B cell (primary cell): ENCODE measurements at regions not wholly inside any gene's neighbourhood (a gene's known extent, or its start where the extent isn't known, plus 50 kb on each side); places are given as distances from the start of the nearest gene placed in this dataset.

Experiments
- ATAC-seq: fragments of 200-7000 bp; cut with Tn5 transposase; one replicate; pipeline ENCODE4 v1.10.0; 2021; ENCODE audit warnings: low read depth, mild to moderate bottlenecking, moderate number of reproducible peaks, moderate library complexity
- CTCF ChIA-PET: fragments of 350-600 bp; sonication (Branson Sonifier 250); formaldehyde crosslinking; loops from one replicate; lab custom pipeline; 2021; ENCODE audit warnings: antibody characterized with exemption, inconsistent platforms; lab: Charles Lee
- POLR2A ChIA-PET: fragments of 350-600 bp; sonication (Branson Sonifier 250); formaldehyde crosslinking; loops from one replicate; lab custom pipeline; 2021; ENCODE audit warnings: antibody characterized with exemption; lab: Charles Lee
- DNase-seq: peaks from one replicate; pipeline ENCODE4 v3.0.0; 2013
- H2AFZ ChIP-seq: 2 replicates; pipeline ENCODE4 v1.6.1; 2012; ENCODE audit warnings: mild to moderate bottlenecking, low read depth, low read length; ENCODE audit not compliant: insufficient read depth, poor library complexity, severe bottlenecking
- H3K27ac ChIP-seq, 2 donors: 1 replicate in 1 of 2; 2 replicates in 1 of 2; pipeline ENCODE4 v1.5.1; 2012 to 2013; ENCODE audit warnings: low read length in 2 of 2, mild to moderate bottlenecking in 2 of 2, moderate library complexity in 1 of 2
- H3K27me3 ChIP-seq, 4 experiments: fragments of 200-600 bp in 1 of 4; sonication (generic) in 1 of 4; replicated peaks in 1 of 4; 1 replicate in 2 of 4; 2 replicates in 2 of 4; pipeline versions ENCODE4 v1.6.1 to v1.7.0; 2013 to 2016; ENCODE audit warnings: low read length in 3 of 4, mild to moderate bottlenecking in 2 of 4, mixed read lengths in 1 of 4, moderate library complexity in 1 of 4; ENCODE audit not compliant: insufficient read depth in 4 of 4, control insufficient read depth in 3 of 4; ENCODE audit errors: control extremely low read depth in 1 of 4
- H3K36me3 ChIP-seq, 2 experiments: replicated peaks in 1 of 2; 1 replicate in 1 of 2; 2 replicates in 1 of 2; pipeline versions ENCODE4 v1.6.1 to v1.7.1; 2013; ENCODE audit warnings: low read length in 1 of 2; ENCODE audit not compliant: insufficient read depth in 2 of 2, control insufficient read depth in 1 of 2; ENCODE audit errors: control extremely low read depth in 1 of 2, extremely low read depth in 1 of 2
- H3K4me1 ChIP-seq, 2 donors: fragments of 200-600 bp in 1 of 2; sonication (generic) in 1 of 2; 1 replicate in 1 of 2; 2 replicates in 1 of 2; pipeline versions ENCODE4 v1.5.1 to v1.6.1; 2013 to 2017; ENCODE audit warnings: low read length in 2 of 2; ENCODE audit not compliant: control insufficient read depth in 2 of 2, insufficient read depth in 2 of 2
- H3K4me2 ChIP-seq: replicated peaks from 2 replicates; pipeline ENCODE3; 2012; ENCODE audit warnings: mild to moderate bottlenecking, low read depth, low read length; ENCODE audit not compliant: poor library complexity, severe bottlenecking
- H3K4me3 ChIP-seq, 5 experiments: fragments of 200-600 bp in 1 of 5; sonication (generic) in 1 of 5; 1 replicate in 3 of 5; 2 replicates in 2 of 5; pipeline versions ENCODE4 v1.5.1 to v1.7.0; 2011 to 2016; ENCODE audit warnings: low read length in 4 of 5, mild to moderate bottlenecking in 4 of 5, low read depth in 2 of 5, control low read depth in 1 of 5, moderate library complexity in 1 of 5; ENCODE audit not compliant: insufficient read depth in 1 of 5; ENCODE audit errors: control extremely low read depth in 1 of 5, extremely low read depth in 1 of 5
- H3K79me2 ChIP-seq: fragments of 200-600 bp; sonication (generic); one replicate; pipeline ENCODE4 v1.6.0; 2016; ENCODE audit warnings: low read length; ENCODE audit not compliant: control insufficient read depth, insufficient read depth
- H3K9ac ChIP-seq: fragments of 200-600 bp; sonication (generic); 2 replicates; pipeline ENCODE4 v1.6.1; 2017; ENCODE audit warnings: mild to moderate bottlenecking, low read length, moderate library complexity
- H3K9me3 ChIP-seq, 3 donors: one replicate each; pipeline versions ENCODE4 v1.6.1 to v1.7.1; 2013; ENCODE audit warnings: low read length in 2 of 3; ENCODE audit not compliant: control insufficient read depth in 2 of 3, insufficient read depth in 1 of 3; ENCODE audit errors: control extremely low read depth in 1 of 3
- H4K20me1 ChIP-seq: 2 replicates; pipeline ENCODE4 v1.6.0; 2012; ENCODE audit warnings: mild to moderate bottlenecking, low read length; ENCODE audit not compliant: insufficient read depth, control insufficient read depth, poor library complexity, severe bottlenecking
- H3K27ac Mint-ChIP-seq: one replicate; pipeline ENCODE4 v1.8.0; 2021; ENCODE audit warnings: mixed read lengths
- H3K27me3 Mint-ChIP-seq: one replicate; pipeline ENCODE4 v1.8.0; 2021; ENCODE audit warnings: mixed read lengths
- H3K4me1 Mint-ChIP-seq: one replicate; pipeline ENCODE4 v1.8.0; 2021; ENCODE audit warnings: mixed read lengths
- H3K4me3 Mint-ChIP-seq: one replicate; pipeline ENCODE4 v1.8.0; 2021; ENCODE audit warnings: mixed read lengths
- H3K9me3 Mint-ChIP-seq: one replicate; pipeline ENCODE4 v1.8.0; 2022; ENCODE audit warnings: mixed read lengths; ENCODE audit not compliant: insufficient read depth
- CTCF ChIP-seq: fragments of 200-600 bp; IDR thresholded peaks from one replicate; pipeline ENCODE4 v1.8.0; 2022; ENCODE audit warnings: antibody characterized with exemption, mild to moderate bottlenecking
- EZH2 ChIP-seq: IDR thresholded peaks from 2 replicates; pipeline ENCODE4 v1.6.1; 2012; ENCODE audit warnings: borderline replicate concordance, low read depth, mild to moderate bottlenecking, moderate library complexity, low read length; ENCODE audit not compliant: insufficient read depth, poor library complexity, severe bottlenecking
- WGBS: methylation state at CpG from one replicate; pipeline ENCODE4 v1.1.5; 2013; ENCODE audit warnings: missing lambda C conversion rate; ENCODE audit not compliant: insufficient coverage; 5-methylcytosine and 5-hydroxymethylcytosine counted together
- intact Hi-C: fragments of 100-400 bp; cut with micrococcal nuclease; formaldehyde crosslinking; loops from one replicate; pipeline ENCODE4 v1.10.0; 2022

- POLR2A ChIA-PET = no interaction called here
- no peak for ATAC-seq
- H3K27me3 ChIP-seq = no peaks in the 10 kb centered on the region
- H3K9me3 Mint-ChIP-seq = no peaks in the 10 kb centered on the region
- H3K4me2 ChIP-seq = no peak overlapping the region
- H3K4me1 Mint-ChIP-seq = no peaks in the 10 kb centered on the region
- no peak overlapping the region for H3K4me3 Mint-ChIP-seq
- H4K20me1 ChIP-seq = no peaks in the 10 kb centered on the region
- no peak for DNase-seq
- CTCF ChIA-PET = no interaction called here
- H3K27me3 Mint-ChIP-seq = no peaks in the 10 kb centered on the region
- intact Hi-C loops = no loop called here
- WGBS = no CpG with 5 or more reads among the region's 4 CpGs
- TF ChIP-seq CTCF (no peak), EZH2 (no peak)
- no peaks in the 10 kb centered on the region for H3K79me2 ChIP-seq
- no peak overlapping the region for H3K27ac Mint-ChIP-seq
- no peak overlapping the region for H3K4me3 ChIP-seq
- H3K36me3 ChIP-seq = no peaks in the 10 kb centered on the region
- no peak overlapping the region for H3K9ac ChIP-seq
- H3K9me3 ChIP-seq = no peaks in the 10 kb centered on the region
- H3K27ac ChIP-seq = no peak overlapping the region
- H2AFZ ChIP-seq = no peak overlapping the region
- H3K4me1 ChIP-seq = no peaks in the 10 kb centered on the region
These were observed 273.5 kb upstream of the ATP5MC3 start for GRCh38 chr2:175454953-175455389.

GRCh38 chr2:175450029-175450760 is 268.7 kb upstream of the ATP5MC3 start:
- DNase-seq = no peak
- Mint-ChIP-seq H3K4me3 (no peak overlapping the region), H3K4me1 (no peaks in the 10 kb centered on the region), H3K27ac (no peak overlapping the region), H3K9me3 (no peaks in the 10 kb centered on the region), H3K27me3 (no peaks in the 10 kb centered on the region)
- no peaks in the 10 kb centered on the region for H3K9me3 ChIP-seq
- POLR2A ChIA-PET = no interaction called here
- H3K27ac ChIP-seq = no peak overlapping the region
- peaks cover 0 to 2% (median 0%) of the 10 kb centered on the region in 4 experiments for H3K27me3 ChIP-seq
- no peak for ATAC-seq
- H4K20me1 ChIP-seq = no peaks in the 10 kb centered on the region
- no peaks in the 10 kb centered on the region for H3K4me1 ChIP-seq
- no peaks in the 10 kb centered on the region for H3K36me3 ChIP-seq
- H3K4me2 ChIP-seq = no peak overlapping the region
- H2AFZ ChIP-seq = no peak overlapping the region
- no peak for TF ChIP-seq CTCF
- no peak for TF ChIP-seq EZH2
- H3K79me2 ChIP-seq = no peaks in the 10 kb centered on the region
- no peak overlapping the region for H3K4me3 ChIP-seq
- WGBS = 100% methylated on average over 1 of the region's 2 CpGs
- intact Hi-C loops = no loop called here
- no peak overlapping the region for H3K9ac ChIP-seq
- CTCF ChIA-PET = no interaction called here
